ENCODE measurements at regions not wholly inside any gene's neighbourhood (a gene's known extent, or its start where the extent isn't known, plus 50 kb on each side); places are given as distances from the start of the nearest gene placed in this dataset.

DNA sequence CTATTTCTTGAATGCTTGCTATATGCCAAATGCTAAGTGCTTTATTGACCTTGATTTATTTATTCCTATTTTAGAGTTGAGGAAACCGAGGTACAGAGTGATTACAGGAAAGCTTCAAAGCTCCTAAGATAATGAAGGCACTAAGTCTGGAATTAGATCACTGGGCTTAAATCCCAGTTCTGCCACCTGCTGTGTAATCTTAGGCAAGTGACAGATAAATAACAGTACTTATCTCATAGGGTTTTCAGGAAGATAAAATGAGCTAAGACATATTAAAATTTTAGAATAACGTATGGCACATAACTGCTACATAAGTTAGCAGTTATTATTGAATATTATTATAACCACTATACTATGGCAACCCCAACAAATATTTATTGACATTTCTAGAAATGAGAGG, 843.8 kb downstream of the DTWD2 start:
- no peaks in the 10 kb centered on the region for H3K4me1 ChIP-seq
- TF ChIP-seq EP300 (IDR thresholded peaks at IDR 0.05) (no peak), POLR2AphosphoS5 (IDR thresholded peaks at IDR 0.05) (no peak), POLR2A (IDR thresholded peaks at IDR 0.05) (no peak)
- TF ChIP-seq, protein P1, sequence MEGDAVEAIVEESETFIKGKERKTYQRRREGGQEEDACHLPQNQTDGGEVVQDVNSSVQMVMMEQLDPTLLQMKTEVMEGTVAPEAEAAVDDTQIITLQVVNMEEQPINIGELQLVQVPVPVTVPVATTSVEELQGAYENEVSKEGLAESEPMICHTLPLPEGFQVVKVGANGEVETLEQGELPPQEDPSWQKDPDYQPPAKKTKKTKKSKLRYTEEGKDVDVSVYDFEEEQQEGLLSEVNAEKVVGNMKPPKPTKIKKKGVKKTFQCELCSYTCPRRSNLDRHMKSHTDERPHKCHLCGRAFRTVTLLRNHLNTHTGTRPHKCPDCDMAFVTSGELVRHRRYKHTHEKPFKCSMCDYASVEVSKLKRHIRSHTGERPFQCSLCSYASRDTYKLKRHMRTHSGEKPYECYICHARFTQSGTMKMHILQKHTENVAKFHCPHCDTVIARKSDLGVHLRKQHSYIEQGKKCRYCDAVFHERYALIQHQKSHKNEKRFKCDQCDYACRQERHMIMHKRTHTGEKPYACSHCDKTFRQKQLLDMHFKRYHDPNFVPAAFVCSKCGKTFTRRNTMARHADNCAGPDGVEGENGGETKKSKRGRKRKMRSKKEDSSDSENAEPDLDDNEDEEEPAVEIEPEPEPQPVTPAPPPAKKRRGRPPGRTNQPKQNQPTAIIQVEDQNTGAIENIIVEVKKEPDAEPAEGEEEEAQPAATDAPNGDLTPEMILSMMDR (IDR thresholded peaks at IDR 0.05): no peak
- H3K36me3 ChIP-seq: no peaks in the 10 kb centered on the region
- DNase-seq (ENCODE audit: low spot score in 2 of 2): no peak
- no peaks in the 10 kb centered on the region for H3K9me3 ChIP-seq
- no peak overlapping the region for H3K27ac ChIP-seq
- WGBS: 73% methylated on average over 2 of the region's 2 CpGs
- no peaks in the 10 kb centered on the region for H3K27me3 ChIP-seq
- H3K4me3 ChIP-seq: no peak overlapping the region

DNA sequence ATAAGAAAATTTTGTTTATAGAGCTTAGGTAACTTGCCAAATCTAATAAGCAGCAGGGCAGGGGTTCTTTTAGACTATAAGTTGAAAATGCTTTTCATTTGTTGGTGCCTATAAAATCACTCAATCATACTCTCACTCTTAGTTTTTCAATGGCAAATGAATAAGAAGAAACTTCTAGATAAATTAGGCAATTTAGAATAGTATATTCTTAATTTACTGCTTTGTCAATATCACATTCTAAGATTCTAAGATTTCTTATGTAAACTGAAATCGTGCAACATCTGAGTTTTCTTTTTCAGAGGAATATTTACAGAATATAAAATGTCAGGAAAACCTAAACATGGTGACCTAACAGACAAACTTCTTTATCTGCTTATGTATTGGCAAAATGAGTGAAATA, 849.0 kb downstream of the DTWD2 start:
- no peak overlapping the region for H3K27ac ChIP-seq
- H3K36me3 ChIP-seq: no peaks in the 10 kb centered on the region
- TF ChIP-seq, protein P1 (IDR thresholded peaks at IDR 0.05): no peak
- no peak for TF ChIP-seq POLR2AphosphoS5 (IDR thresholded peaks at IDR 0.05)
- 79% methylated on average over 1 of the region's 1 CpG for WGBS
- no peaks in the 10 kb centered on the region for H3K27me3 ChIP-seq
- H3K9me3 ChIP-seq: no peaks in the 10 kb centered on the region
- no peak overlapping the region for H3K4me3 ChIP-seq
- DNase-seq (ENCODE audit: low spot score in 2 of 2): no peak
- no peaks in the 10 kb centered on the region for H3K4me1 ChIP-seq

DNA sequence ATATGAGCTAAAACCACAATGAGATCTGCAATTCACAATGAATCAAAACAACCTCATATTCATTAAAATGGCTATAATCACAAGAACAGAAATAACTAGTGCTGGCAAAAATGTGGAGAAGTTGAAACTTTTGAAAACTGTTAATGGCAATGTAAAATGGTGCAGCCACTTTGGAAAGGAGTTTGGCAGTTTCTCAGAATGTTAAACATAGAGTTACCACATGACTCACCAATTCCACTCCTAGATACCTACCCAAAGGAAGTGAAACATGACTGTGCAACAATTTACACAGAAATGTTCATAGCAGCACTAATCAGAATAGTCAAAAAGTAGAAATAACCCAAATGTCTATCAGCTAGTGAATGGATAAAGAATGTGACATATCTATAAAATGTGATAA, 862.2 kb downstream of the DTWD2 start:
- no peak overlapping the region for H3K4me3 ChIP-seq
- no peaks in the 10 kb centered on the region for H3K9me3 ChIP-seq
- H3K4me1 ChIP-seq: no peaks in the 10 kb centered on the region
- no peaks in the 10 kb centered on the region for H3K36me3 ChIP-seq
- TF ChIP-seq EP300 (IDR thresholded peaks at IDR 0.05): no peak
- no peak for TF ChIP-seq POLR2AphosphoS5 (IDR thresholded peaks at IDR 0.05)
- H3K27ac ChIP-seq: no peak overlapping the region
- H3K27me3 ChIP-seq: no peaks in the 10 kb centered on the region
- DNase-seq (ENCODE audit: low spot score in 2 of 2): no peak

DNA sequence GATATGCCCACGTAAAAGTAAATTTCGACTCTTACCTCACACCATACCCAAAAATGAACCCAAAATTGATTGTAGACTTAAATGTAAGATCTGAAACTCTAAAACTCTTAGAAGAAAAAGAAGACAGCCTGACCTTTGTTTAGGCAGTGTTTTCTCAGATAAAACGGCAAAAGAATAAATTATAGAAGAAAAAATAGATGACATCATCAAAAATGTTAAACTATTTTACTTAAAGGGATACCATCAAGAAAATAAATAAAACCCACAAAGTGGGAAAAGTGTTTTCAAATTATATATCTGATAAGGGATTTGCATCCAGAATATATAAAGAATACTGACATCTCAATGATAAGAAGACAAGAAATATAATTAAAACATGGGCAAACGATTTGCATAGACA, 862.7 kb downstream of the DTWD2 start:
- Histone ChIP-seq H3K4me3 (no peak overlapping the region), H3K27me3 (no peaks in the 10 kb centered on the region), H3K4me1 (no peaks in the 10 kb centered on the region), H3K36me3 (no peaks in the 10 kb centered on the region), H3K9me3 (no peaks in the 10 kb centered on the region), H3K27ac (no peak overlapping the region)
- TF ChIP-seq, protein P1 (IDR thresholded peaks at IDR 0.05): no peak
- TF ChIP-seq POLR2A (IDR thresholded peaks at IDR 0.05): no peak
- TF ChIP-seq EP300 (IDR thresholded peaks at IDR 0.05): no peak
- no peak for TF ChIP-seq POLR2AphosphoS5 (IDR thresholded peaks at IDR 0.05)
- DNase-seq (ENCODE audit: low spot score in 2 of 2): no peak
- WGBS: 80% methylated on average over 4 of the region's 4 CpGs

DNA sequence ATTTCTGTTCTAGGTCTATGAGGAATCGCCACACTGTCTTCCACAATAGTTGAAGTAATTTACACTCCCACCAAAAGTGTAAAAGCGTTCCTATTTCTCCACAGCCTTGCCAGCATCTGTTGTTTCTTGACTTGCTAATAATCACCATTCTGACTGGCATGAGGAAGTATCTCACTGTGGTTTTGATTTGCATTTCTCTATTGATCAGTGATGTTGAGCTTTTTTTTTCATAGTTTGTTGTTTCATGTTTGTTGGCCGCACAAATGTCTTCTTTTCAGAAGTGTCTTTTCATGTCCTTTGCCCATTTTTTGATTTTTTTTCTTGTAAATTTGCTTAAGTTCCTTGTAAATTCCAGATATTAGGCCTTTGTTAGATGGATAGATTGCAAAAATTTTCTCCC, 867.1 kb downstream of the DTWD2 start:
- H3K4me3 ChIP-seq: no peak overlapping the region
- 89% methylated on average over 3 of the region's 3 CpGs for WGBS
- H3K27ac ChIP-seq: no peak overlapping the region
- no peaks in the 10 kb centered on the region for H3K27me3 ChIP-seq
- no peak for DNase-seq (ENCODE audit: low spot score in 2 of 2)
- no peaks in the 10 kb centered on the region for H3K9me3 ChIP-seq
- H3K4me1 ChIP-seq: no peaks in the 10 kb centered on the region
- TF ChIP-seq, protein P1 (IDR thresholded peaks at IDR 0.05): no peak
- TF ChIP-seq POLR2AphosphoS5 (IDR thresholded peaks at IDR 0.05) (no peak), POLR2A (IDR thresholded peaks at IDR 0.05) (no peak), EP300 (IDR thresholded peaks at IDR 0.05) (no peak)
- H3K36me3 ChIP-seq: no peaks in the 10 kb centered on the region

DNA sequence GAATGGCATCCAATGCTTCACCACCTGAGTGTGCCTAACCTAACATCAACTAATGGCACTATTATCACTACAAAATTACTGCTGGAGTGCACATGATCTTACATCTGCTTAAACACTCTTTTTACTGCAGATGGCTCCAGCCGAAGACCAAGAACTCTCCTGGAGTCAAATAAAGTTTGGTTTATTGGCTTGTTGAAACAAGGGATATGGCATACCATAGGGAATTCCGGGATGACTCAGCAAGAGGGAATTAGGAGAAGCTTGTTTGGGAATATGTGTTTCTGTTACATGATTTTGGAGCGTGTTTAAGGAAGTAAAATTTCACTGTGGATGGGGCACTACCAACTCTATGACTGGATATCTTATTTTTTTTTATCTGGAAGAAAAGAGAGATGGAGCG, 872.6 kb downstream of the DTWD2 start:
- DNase-seq (ENCODE audit: low spot score in 2 of 2): no peak
- no peaks in the 10 kb centered on the region for H3K4me1 ChIP-seq
- no peaks in the 10 kb centered on the region for H3K36me3 ChIP-seq
- H3K9me3 ChIP-seq: no peaks in the 10 kb centered on the region
- TF ChIP-seq POLR2A (IDR thresholded peaks at IDR 0.05) (no peak), POLR2AphosphoS5 (IDR thresholded peaks at IDR 0.05) (no peak), EP300 (IDR thresholded peaks at IDR 0.05) (no peak)
- TF ChIP-seq, protein P1 (IDR thresholded peaks at IDR 0.05): no peak
- no peak overlapping the region for H3K27ac ChIP-seq
- WGBS: 68% methylated on average over 4 of the region's 4 CpGs
- H3K4me3 ChIP-seq: no peak overlapping the region
- H3K27me3 ChIP-seq: no peaks in the 10 kb centered on the region
